GM18505 (cell line): ENCODE measurements at regions not wholly inside any gene's neighbourhood (a gene's known extent, or its start where the extent isn't known, plus 50 kb on each side); places are given as distances from the start of the nearest gene placed in this dataset.

Experiments used
- ATAC-seq: cut with Tn5 transposase; IDR thresholded peaks from one replicate; pipeline ENCODE4 v1.9.1; 2021; ENCODE audit not compliant: unreplicated experiment
- POLR2A ChIP-seq: IDR thresholded peaks from 4 replicates; pipeline ENCODE4 v1.6.1; 2011; ENCODE audit warnings: borderline replicate concordance; ENCODE audit not compliant: insufficient read depth, insufficient read length; ENCODE audit errors: extremely low read depth

- TF ChIP-seq POLR2A: no peak
- no peak for ATAC-seq
These were observed 418.5 kb downstream of the PLPP3 start for GRCh38 chr1:56160773-56161315.

- TF ChIP-seq POLR2A: no peak
- ATAC-seq: no peak
These were observed 422.1 kb downstream of the PLPP3 start for GRCh38 chr1:56156971-56157876.

GRCh38 chr1:56153276-56153675 is 426.1 kb downstream of the PLPP3 start:
- TF ChIP-seq POLR2A: no peak
- no peak for ATAC-seq

GRCh38 chr1:56152635-56153034 is 426.7 kb downstream of the PLPP3 start:
- no peak for ATAC-seq
- no peak for TF ChIP-seq POLR2A

- no peak for TF ChIP-seq POLR2A
- no peak for ATAC-seq
These were observed 428.0 kb downstream of the PLPP3 start for GRCh38 chr1:56151402-56151801.

GRCh38 chr1:56150441-56151215 is 428.7 kb downstream of the PLPP3 start:
- no peak for TF ChIP-seq POLR2A
- no peak for ATAC-seq

- no peak for TF ChIP-seq POLR2A
- ATAC-seq: no peak
These were observed 429.6 kb downstream of the PLPP3 start for GRCh38 chr1:56149761-56150160.

GRCh38 chr1:56148326-56149193 is 430.8 kb downstream of the PLPP3 start:
- TF ChIP-seq POLR2A: no peak
- ATAC-seq: no peak

- ATAC-seq: no peak
- no peak for TF ChIP-seq POLR2A
These were observed 431.9 kb downstream of the PLPP3 start for GRCh38 chr1:56147459-56147858.

GRCh38 chr1:56147034-56147433 is 432.3 kb downstream of the PLPP3 start:
- TF ChIP-seq POLR2A: no peak
- ATAC-seq: no peak

- no peak for TF ChIP-seq POLR2A
- no peak for ATAC-seq
These were observed 432.9 kb downstream of the PLPP3 start for GRCh38 chr1:56146449-56146848.

GRCh38 chr1:56145581-56145980 is 433.8 kb downstream of the PLPP3 start:
- no peak for TF ChIP-seq POLR2A
- ATAC-seq: no peak

GRCh38 chr1:56142301-56142700 is 437.1 kb downstream of the PLPP3 start:
- ATAC-seq: no peak
- no peak for TF ChIP-seq POLR2A
